ENCODE measurements at regions not wholly inside any gene's neighbourhood (a gene's known extent, or its start where the extent isn't known, plus 50 kb on each side); places are given as distances from the start of the nearest gene placed in this dataset.

GRCh38 chr5:39799242-39799641 is 374.5 kb upstream of the DAB2 start:
- H3K9ac ChIP-seq (ENCODE audit: control insufficient read depth, extremely low read depth, insufficient read depth, low read length): no peak overlapping the region
- H3K9me1 ChIP-seq (ENCODE audit: control insufficient read depth, extremely low read depth, insufficient read depth, low read length): no peaks in the 10 kb centered on the region
- no peak overlapping the region for H3K4me2 ChIP-seq (ENCODE audit: control insufficient read depth, extremely low read depth, insufficient read depth, low read depth, low read length)
- no peaks in the 10 kb centered on the region for H3K79me2 ChIP-seq (ENCODE audit: control insufficient read depth, insufficient read depth, low read length)
- dilution Hi-C loops (cut with MboI; ENCODE audit: extremely low pct_ligation_motif_present, low sequenced_read_pairs): no loop called here
- no peaks in the 10 kb centered on the region for H3K4me1 ChIP-seq (ENCODE audit: control insufficient read depth, extremely low read depth, insufficient read depth, low read length)
- no peaks in the 10 kb centered on the region for H3K9me3 ChIP-seq (ENCODE audit: control insufficient read depth, low read depth, low read length)
- H4K20me1 ChIP-seq (ENCODE audit: control insufficient read depth, extremely low read depth, insufficient read depth, low read length): no peaks in the 10 kb centered on the region
- FAIRE-seq (no peak), DNase-seq (ENCODE audit: low read depth, low spot score) (no peak)
- H3K27me3 ChIP-seq (ENCODE audit: control insufficient read depth, extremely low read depth, insufficient read depth, low read length): no peaks in the 10 kb centered on the region
- H3K4me3 ChIP-seq (ENCODE audit: control insufficient read depth in 2 of 3, extremely low read depth in 1 of 3, insufficient read depth in 2 of 3, low read depth in 1 of 3, low read length in 3 of 3): no peak overlapping the region
- H3K27ac ChIP-seq (ENCODE audit: control insufficient read depth, insufficient read depth, low read length): no peak overlapping the region
- no peaks in the 10 kb centered on the region for H3K36me3 ChIP-seq (ENCODE audit: control insufficient read depth in 2 of 2, extremely low read depth in 1 of 2, insufficient read depth in 2 of 2, low read length in 2 of 2)
- H2AFZ ChIP-seq (ENCODE audit: control insufficient read depth, low read length): no peak overlapping the region
- TF ChIP-seq CTCF (optimal IDR thresholded peaks at IDR 0.05 in 1 of 3, IDR thresholded peaks at IDR 0.05 in 1 of 3, conservative IDR thresholded peaks at IDR 0.05 in 1 of 3; ENCODE audit: extremely low read depth in 1 of 3, insufficient read depth in 2 of 3, low read length in 3 of 3): no peak
- no peak for TF ChIP-seq EZH2 (IDR thresholded peaks at IDR 0.05; ENCODE audit: low read length)

- no peak overlapping the region for H3K4me2 ChIP-seq (ENCODE audit: control insufficient read depth, extremely low read depth, insufficient read depth, low read depth, low read length)
- FAIRE-seq: no peak
- H2AFZ ChIP-seq (ENCODE audit: control insufficient read depth, low read length): no peak overlapping the region
Measured at GRCh38 chr5:39794513-39795210, 369.9 kb upstream of the DAB2 start.

More at GRCh38 chr5:39794513-39795210, 369.9 kb upstream of the DAB2 start:
- Histone ChIP-seq H4K20me1 (ENCODE audit: control insufficient read depth, extremely low read depth, insufficient read depth, low read length) (no peaks in the 10 kb centered on the region), H3K27ac (ENCODE audit: control insufficient read depth, insufficient read depth, low read length) (no peak overlapping the region), H3K27me3 (ENCODE audit: control insufficient read depth, extremely low read depth, insufficient read depth, low read length) (no peaks in the 10 kb centered on the region), H3K4me1 (ENCODE audit: control insufficient read depth, extremely low read depth, insufficient read depth, low read length) (no peaks in the 10 kb centered on the region), H3K9ac (ENCODE audit: control insufficient read depth, extremely low read depth, insufficient read depth, low read length) (no peak overlapping the region), H3K79me2 (ENCODE audit: control insufficient read depth, insufficient read depth, low read length) (no peaks in the 10 kb centered on the region), H3K9me3 (ENCODE audit: control insufficient read depth, low read depth, low read length) (no peaks in the 10 kb centered on the region), H3K4me3 (ENCODE audit: control insufficient read depth in 2 of 3, extremely low read depth in 1 of 3, insufficient read depth in 2 of 3, low read depth in 1 of 3, low read length in 3 of 3) (no peak overlapping the region), H3K9me1 (ENCODE audit: control insufficient read depth, extremely low read depth, insufficient read depth, low read length) (no peaks in the 10 kb centered on the region), H3K36me3 (ENCODE audit: control insufficient read depth in 2 of 2, extremely low read depth in 1 of 2, insufficient read depth in 2 of 2, low read length in 2 of 2) (no peaks in the 10 kb centered on the region)
- DNase-seq (ENCODE audit: low read depth, low spot score): no peak
- TF ChIP-seq CTCF (optimal IDR thresholded peaks at IDR 0.05 in 1 of 3, IDR thresholded peaks at IDR 0.05 in 1 of 3, conservative IDR thresholded peaks at IDR 0.05 in 1 of 3; ENCODE audit: extremely low read depth in 1 of 3, insufficient read depth in 2 of 3, low read length in 3 of 3): no peak
- no peak for TF ChIP-seq EZH2 (IDR thresholded peaks at IDR 0.05; ENCODE audit: low read length)
- dilution Hi-C loops (cut with MboI; ENCODE audit: extremely low pct_ligation_motif_present, low sequenced_read_pairs): no loop called here
